ENCODE measurements at regions not wholly inside any gene's neighbourhood (a gene's known extent, or its start where the extent isn't known, plus 50 kb on each side); places are given as distances from the start of the nearest gene placed in this dataset.

DNA sequence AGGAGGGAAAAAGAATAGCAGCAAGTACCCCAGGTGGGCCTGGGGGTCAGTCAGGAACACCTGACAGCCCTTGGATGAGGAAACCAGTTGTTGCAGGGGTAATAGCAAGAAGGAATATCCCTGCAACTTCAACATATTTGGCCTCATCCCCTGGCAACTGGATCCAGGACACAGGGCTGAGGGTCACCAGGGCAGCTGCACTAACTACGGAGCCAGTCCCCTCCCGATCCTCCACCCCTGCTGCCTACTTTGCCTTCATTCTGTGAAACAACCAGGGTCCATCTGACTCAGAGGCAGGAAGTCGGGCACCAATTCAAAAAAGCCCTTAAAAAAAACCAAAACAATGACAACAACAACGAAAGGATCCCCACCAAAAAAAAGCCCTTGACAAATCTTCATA lies 52.9 kb downstream of the FRMPD3 start:
- no peak for DNase-seq

DNA sequence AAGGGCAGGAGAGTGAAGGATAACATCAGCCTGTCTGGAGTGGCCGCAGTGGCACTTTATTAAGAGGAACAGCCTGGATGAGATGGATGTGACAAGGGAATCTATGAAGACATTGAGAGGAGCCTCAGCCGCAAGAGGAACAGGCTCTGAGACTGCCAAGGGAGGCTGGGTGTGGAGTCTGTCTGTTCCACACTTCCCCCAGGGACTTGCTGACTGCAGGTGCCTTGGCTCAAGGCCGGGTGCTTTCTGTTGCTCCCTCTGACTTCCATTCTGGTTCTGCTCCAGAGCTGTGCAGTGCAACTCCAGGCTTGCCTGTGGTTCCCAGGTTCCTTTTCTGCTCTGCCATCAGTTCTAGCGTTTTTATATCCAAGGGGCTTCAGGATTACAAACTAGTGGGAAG lies 54.6 kb downstream of the FRMPD3 start:
- DNase-seq, result no peak

DNA sequence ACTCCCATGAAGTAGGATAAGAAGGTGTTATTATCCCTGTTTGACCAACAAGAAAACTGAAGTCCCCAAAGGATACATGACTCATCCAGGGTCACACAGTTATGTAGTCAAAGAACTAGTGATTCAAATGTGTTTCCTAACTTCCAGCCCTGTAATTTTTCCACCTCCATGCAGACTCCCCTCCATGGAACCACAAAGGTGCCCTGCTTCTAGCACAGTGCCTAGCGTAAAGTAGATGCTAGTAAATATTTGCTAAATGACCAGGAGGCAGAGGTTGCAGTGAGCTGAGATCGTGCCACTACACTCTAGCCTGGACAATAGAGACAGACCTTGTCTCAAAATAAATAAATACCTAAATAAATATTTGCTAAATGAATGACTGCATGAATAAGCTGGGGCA lies 55.8 kb downstream of the FRMPD3 start:
- no peak for DNase-seq

DNA sequence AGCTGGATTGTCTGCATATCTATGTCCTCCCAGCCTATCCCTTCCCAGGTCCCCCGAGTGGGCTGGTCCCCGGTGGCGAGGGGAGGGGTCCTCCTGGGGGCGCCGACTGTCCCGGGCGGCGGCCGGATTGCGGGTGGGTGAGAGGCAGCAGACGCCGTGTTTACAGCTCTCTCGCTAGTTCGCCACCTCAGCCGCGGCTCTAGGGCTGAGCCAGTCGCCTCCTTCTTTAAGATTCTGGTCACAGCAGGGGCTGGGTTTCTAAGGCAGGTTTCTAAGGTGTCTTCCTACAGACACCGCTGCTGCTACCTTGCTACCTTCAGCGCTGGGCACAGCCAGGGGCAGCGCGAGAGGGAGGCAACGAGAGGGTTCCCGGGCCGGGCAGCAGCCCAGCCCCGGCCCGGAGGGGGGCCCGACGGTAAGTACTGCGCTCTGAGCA lies 57.2 kb downstream of the FRMPD3 start:
- no peak for DNase-seq

DNA sequence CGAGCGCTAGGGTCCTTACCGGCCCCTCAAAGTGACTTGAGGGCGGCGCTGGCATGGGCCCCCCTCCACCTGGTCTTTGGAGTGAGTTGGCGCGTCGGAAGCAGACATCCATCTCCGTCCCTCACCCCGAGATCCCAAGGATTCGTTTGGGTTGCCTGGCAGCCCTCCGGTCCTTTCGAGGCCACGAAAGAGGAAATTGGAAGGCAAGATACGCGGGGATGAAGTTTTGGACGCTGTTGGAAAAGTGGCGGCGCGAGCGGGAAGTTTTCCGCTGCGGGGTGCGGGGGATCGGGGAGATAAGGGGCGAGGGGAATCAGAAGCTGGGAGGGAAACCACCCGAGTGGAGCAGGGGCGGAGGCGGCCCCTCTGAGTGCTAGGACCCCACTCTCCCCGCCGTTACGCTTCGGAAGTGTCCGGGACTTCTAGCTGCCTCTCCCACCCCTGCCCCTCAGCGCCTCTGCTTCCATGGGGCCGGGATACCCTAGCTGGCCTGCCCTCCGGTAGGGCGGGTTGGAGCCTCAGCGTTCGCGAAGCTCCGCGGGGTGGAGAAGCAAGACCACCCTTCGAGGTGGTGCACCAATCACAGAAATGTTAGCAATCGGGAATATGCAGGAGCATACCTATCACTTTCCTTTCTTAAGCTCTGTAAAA lies 57.8 kb downstream of the FRMPD3 start:
- DNase-seq, result no peak

DNA sequence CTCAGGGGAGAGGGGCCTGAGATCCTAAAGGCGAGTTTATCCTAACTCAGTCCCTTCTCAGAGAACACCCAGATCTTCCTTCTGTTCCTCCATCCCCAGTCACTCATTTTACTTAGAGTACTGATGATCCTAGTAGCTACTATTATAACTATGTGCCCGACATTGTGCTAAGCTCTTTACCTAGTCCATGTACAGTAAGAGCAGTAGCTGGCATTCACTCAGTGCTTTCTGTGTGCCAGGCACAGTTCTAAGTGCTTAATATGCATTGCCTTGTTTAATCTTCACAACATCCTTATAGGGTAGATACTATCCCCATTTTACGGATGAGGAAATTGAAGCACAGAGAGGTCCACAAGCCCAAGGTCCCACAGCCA lies 58.3 kb downstream of the FRMPD3 start:
- no peak for DNase-seq

DNA sequence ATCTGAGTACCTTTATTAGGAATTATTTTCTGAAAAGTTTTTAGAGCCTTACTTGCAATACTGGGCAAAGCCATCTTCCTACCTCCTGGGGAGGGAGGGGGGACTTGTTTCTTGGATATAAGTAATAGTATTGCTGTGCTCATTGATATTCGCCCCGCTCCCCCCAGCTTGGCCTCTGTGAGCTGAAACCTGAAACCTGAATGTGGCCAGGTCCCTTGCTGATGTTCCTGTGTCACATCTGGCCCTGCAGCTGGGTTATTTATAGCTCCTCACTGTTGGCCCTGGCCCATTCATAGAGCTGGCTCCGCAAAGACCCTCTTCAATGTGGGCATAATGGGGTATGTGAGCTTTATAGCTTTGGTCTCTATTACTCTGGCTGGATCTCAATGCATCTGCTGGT lies 59.5 kb downstream of the FRMPD3 start:
- DNase-seq, result no peak

DNA sequence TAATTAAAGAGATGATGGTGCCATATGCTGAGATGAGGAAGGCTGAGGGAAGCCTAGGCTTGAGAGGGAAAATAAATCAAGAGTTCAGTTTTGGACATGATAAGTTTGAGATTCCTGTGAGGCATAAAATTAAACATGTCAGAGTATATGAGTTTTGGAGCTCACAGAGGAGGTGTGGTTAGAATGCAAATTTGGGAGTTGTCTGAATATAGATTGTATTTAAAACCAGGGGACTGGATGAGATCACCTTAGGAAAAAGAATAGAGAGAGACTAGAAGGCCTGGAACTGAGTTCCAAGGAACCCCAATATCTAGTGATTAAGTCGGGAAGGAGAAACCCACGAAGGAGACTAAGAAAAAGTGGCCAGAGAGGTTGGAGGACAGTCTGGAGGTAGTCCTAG lies 65.5 kb downstream of the FRMPD3 start:
- no peak for DNase-seq

DNA sequence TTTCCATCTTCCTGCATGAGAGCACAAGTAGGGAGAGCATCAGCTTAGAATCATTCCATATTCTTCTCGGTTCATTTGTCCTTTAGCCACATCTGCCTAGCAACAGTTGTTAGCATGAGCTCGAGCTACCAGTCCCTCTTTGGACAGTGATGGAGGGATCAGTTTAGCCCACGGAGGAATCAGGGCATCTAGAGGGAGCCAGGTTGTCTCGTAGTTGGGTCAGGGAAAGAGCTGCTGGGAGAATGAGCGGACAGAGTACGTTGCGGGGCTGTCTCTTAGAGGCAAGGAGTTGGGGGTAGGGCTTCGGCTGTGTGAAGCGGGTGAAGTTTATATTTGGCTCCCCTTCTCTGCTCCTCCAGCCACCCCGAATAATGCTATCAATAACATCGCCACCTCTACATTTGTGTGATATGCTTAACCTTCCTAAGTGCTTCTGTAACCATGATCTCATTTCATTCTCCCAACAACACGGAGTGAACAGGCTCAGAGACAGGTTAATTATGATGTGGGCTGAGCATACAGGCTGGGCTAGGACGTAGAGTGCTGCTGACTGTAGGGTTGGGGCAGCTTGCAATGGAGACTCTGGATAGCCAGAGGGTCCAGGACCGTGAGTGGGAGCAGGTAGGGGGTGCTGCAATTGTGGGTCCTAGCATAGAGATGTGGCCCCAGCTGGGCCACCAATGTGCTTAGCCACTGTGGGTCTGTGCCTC lies 72.6 kb downstream of the FRMPD3 start:
- DNase-seq, result no peak

DNA sequence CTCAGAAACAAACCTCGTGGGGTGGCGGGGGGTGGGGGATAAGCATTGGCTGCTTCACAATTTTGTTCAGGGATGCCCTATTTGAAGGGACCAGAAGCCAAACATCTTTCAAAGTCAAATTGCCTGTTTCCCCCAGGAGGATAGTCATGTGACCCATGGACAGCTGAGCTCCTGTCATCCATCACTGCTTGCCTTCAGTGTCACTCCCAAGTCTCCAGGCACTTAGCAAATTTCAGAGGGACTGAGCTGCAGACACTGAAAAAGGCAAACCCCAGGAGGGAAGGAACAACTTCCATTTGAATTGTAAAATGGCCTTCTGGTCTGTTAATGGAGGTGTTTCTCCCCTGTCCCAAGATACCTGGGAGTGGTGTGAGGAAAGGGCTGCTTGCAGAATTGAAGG lies 73.4 kb downstream of the FRMPD3 start:
- no peak for DNase-seq

DNA sequence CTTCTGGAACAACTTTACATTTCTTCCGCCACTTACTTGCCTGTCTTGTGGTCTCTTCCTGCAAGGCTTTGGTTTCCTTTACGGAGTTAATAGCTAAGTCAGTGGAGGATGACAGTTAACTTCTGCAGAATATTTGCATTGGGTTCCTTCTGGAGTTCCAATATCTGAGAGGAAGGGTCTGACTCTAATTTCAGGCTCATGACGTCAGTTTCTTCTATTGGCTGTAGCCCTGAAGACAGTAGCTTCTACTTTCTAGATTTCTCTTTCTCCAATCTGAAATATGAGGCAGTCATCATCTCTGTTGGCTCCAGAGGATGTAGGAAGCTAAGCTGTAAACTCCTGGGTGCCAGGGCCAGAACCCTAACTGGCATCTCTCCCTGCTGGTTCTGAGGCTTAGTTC lies 76.7 kb downstream of the FRMPD3 start:
- DNase-seq, result no peak

DNA sequence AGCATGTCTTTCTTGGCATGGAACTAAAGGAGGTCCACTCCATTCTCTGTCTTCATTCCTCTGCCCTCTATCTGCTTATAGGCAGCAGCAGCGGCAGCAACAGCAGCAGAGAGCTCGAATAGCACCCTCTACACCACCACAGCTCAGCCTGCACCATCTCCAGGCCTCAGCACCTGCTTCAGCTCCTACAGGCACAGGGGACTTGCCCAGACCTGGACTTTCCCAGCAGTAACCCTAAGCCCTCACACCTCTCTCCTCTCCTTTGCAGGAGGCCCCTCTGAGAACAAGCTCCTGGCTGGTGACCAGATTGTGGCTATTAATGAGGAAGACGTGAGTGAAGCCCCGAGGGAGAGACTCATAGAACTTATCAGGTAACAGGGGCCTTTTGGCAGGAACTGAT lies 80.7 kb downstream of the FRMPD3 start:
- DNase-seq, result no peak

DNA sequence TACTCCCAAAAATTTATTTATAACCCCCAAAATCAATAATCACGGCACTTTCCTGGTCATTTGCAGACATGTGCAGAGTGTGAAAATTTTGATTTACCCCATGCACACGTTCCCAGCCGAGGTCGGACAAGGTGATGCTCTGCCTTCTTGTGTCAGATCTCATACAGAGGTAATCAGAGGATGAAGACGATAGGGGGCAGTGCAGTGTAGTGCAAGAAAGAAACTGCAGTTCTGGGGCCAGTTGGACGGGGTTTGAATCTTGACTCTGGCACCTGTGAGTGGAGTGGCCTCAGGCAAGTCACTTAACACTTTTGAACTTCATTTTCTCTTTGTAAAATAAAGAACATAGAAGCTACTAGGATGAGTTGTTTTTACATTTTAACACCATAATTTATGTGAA lies 88.4 kb downstream of the FRMPD3 start:
- peak; percentile 32 for DNase-seq

DNA sequence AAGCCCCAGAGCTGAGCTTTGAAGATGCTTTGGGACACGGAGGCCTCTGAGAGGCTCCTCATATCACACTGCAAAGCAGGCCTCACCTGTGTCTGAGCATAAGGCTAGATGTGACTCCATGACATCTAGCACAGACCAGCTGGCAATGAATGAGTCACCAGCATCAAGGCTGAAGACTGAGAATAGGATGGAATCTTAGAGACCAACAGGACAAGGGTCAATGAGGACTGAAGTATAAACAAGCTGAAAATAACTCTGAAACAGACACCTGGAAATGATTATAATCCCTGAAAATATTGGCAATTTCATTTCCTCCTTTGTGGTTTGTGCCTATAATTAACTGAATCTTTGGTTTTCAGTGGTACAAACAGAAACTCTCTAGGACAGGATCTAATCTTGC lies 87.1 kb upstream of the PRPS1 start:
- no peak for DNase-seq

DNA sequence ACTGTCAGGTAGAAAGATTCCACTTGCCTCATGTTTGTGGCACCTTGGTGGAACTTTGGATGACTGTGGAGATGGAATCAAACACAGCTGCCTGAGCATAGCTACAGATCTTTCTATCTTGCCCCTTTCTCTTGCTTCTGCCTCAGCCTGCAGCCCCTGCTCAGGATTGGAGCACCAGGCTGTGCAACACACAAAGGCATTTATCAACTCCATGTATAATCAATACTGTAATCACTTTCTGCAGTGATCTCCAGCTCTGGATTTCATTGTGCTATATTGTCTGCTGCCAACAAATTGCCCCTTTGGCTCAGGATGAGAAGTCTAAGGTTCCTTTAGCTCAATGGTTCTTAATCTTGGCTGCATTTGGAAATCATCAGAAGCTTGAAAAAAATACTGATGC lies 86.3 kb upstream of the PRPS1 start:
- DNase-seq, result no peak

DNA sequence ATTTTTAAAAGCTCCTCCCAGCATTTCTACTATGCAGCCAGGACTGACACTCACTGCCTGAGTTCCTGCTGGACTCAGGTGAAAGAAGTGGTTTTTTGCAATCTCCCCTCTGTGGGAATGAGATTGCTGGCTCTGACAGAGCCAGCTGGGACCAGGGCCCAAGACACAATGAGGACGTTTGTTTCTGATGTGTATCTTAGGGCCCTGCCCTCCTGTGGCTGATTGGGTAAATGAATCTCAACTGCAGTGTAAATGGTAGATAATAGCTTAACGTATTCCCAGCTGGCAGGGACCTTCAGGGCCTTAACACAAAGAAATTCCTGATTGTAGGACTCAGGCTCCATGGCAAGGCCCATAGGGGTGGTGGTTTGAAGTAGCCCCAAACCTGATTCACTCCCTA lies 85.8 kb upstream of the PRPS1 start:
- DNase-seq, result no peak

DNA sequence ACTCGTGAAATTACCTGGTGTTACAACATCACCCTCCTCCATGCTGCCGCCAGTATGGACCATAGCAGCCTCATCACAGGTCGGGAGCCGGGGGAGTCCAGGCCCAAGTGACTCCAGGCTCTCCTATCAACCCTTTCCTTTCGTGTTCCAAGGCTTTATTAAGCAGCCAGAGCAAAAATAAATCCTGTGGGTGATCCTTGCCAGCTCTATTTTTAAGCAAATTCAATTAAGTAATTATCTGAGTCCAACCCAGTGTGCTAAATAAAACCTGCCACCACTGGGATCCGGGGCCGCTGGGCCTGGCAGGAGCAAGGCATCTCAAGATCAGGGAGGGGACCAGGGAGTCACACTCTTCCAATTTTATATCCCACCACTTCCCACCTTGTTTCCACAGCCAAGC lies 80.7 kb upstream of the PRPS1 start:
- no peak for DNase-seq

DNA sequence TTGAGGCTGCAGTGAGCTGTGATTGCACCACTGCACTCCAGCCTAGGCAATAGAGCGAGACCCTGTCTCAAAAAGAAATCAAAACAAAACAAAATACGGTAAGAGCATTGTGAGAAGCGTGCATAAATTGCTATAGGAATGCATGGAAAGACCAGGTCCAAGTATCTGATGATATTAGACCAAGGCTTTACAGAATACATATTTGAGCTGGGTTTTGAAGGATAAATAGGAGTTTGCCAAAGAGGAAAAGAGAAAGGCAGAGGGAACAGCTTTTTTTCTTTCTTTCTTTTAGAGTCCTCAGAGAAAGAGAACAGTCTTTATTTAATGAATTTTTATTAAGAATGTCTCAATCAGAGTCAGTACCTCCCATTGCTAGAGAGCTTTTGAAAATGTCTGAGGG lies 79.5 kb upstream of the PRPS1 start:
- DNase-seq, result no peak

DNA sequence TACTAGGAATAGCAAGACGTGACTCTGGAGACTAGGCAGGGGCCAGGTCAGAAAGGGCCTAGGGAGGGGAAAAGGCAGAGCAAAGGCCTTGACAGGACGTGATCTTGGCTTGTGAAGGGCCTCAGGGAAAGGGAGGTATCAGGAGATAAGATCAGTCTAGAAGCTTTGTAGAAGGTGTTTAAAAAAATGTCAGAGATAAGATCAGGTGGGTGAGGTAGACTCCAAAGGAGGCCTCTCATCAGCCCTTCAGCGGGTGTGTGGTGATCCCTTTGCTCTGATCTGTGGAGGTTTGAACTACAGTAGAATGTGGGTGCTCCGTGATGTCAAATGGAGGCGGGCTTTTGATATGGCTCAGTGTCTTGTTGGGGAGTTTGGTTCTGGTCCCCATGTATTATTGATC lies 78.8 kb upstream of the PRPS1 start:
- peak; percentile 3 for DNase-seq

DNA sequence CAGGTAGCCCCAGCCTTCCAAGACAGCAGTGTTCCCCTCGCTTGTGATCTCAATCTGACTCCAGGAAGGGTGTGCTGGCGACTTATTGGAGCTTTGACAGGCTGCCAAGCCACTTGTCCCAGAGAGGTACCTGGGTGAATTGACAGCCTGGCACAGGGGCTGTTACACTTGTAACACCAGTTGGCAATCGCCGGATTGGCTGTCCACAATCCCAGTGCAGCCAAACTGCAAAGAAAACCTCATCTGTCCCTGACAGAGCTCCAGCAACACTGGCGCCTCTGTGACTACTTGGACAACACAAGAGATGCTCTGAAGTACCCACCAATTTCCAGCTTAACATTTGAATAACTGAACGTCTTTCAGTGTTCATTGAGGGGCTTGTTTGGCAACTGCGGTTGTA lies 76.8 kb upstream of the PRPS1 start:
- DNase-seq, result no peak

DNA sequence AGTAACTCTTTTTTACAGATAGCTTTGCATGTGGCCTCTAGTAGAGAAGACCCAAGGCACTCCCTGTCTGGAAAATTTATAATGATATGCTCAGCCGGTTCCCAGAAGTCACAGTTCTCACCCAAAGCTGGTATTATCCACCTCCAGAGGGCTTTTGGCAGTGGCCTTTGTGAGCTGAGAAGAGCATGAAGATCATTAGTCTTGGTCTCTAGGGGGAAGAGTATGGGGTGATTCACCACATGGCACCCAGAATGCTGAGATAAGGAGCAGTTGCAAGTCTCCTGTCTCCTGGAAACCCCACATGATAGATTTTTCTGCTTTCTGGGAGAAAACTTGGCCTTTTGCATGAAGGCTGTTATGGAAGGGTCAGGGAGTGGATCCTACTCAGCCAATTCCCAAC lies 75.4 kb upstream of the PRPS1 start:
- DNase-seq, result no peak

DNA sequence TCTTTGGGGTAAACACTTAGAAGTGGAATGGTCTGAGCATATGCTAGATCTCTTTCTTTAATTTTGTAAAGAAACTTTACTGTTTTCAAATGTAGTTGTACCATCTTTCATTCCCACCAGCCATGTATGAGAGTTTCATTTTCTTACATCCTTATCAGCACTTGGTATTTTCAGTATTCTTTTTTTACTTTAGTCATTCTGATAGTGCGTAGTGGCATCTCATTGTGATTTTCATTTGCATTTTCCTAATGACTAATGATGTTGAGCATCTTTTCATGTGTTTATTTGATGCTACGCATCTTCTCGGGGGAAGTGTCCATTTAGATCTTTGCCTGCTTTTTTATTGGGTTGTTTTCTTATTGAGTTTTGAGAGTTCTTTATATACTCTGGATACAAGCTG lies 71.3 kb upstream of the PRPS1 start:
- DNase-seq, result no peak

DNA sequence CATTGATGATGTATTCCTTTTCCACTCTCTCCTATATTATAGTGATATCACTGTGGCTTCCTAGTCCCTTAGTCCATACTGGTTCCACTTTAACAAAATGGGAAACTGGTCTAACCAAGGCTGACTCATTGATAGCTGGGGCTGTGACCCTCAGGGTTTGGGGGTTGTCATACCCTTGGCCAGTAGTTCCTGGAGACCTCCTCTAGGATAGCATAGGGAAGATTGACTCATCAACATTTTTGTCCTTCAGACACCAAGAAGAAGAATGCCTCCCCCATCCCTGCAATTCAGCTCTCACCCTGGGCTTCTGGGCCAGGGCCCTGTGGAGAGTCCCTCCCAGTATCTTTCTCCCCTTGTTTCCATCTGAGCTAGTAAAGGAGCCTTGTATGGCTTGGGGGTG lies 68.8 kb upstream of the PRPS1 start:
- no peak for DNase-seq

DNA sequence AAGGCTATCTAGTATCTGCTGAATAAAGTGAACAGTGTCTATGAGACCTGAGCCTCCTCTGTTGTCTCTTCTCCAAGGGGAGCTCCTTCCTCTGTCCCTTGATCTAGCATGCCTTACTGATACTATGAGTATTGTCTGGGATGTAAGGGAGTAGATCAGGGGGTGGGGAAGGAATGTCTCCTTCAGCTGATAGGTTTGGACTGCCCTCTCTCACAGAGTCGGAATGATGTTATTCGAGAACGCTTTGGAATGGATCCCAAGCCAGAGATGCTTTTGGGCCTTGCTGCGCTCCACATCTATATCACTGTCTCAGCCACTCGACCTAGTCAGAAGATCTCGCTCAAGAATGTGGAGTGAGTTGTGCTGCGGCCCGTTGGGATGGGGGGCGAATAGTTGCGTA lies 68.3 kb upstream of the PRPS1 start:
- no peak for DNase-seq

DNA sequence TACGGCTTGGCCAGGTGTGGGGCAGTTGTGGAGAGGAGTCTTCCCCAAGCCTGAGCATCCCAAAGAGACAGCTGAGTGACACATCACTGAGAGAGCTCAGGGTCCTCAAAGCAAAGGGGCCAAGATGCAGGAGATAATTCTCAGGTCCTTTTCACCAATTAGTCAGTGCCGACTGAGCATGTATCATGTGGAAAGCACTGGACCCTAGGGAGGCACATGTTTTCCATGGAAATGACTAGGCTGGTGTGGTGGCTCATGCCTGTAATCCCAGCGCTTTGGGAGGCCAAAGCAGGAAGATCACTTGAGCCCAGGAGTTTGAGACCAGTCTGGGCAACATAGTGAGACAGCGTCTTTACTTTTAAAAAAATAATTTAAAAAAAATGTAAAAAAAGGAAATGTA lies 67.3 kb upstream of the PRPS1 start:
- DNase-seq, result no peak
